ENCODE measurements at regions not wholly inside any gene's neighbourhood (a gene's known extent, or its start where the extent isn't known, plus 50 kb on each side); places are given as distances from the start of the nearest gene placed in this dataset.

DNA sequence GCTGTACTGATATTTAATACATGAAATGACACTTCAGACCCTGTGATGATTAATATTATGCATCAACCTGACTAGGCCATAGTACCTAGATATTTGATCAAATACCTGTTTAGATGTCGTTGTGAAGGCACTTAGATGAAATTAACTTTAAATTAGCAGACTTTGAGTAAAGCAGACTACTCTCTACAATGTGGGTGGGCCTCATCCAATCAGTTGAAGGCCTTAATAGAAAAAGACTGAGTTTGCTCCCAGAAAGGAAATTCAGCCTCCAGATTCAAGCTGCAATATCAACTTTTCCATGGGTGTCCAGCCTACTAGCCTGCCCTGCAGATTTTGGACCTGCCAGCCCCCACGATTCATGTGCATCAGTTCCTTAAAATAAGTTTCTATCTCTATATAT lies 68.6 kb upstream of the TMEM168 start:
- H3K9me3 ChIP-seq: no peaks in the 10 kb centered on the region
- DNase-seq: no peak
- H3K27ac ChIP-seq: no peak overlapping the region
- TF ChIP-seq, protein P1, sequence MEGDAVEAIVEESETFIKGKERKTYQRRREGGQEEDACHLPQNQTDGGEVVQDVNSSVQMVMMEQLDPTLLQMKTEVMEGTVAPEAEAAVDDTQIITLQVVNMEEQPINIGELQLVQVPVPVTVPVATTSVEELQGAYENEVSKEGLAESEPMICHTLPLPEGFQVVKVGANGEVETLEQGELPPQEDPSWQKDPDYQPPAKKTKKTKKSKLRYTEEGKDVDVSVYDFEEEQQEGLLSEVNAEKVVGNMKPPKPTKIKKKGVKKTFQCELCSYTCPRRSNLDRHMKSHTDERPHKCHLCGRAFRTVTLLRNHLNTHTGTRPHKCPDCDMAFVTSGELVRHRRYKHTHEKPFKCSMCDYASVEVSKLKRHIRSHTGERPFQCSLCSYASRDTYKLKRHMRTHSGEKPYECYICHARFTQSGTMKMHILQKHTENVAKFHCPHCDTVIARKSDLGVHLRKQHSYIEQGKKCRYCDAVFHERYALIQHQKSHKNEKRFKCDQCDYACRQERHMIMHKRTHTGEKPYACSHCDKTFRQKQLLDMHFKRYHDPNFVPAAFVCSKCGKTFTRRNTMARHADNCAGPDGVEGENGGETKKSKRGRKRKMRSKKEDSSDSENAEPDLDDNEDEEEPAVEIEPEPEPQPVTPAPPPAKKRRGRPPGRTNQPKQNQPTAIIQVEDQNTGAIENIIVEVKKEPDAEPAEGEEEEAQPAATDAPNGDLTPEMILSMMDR (IDR thresholded peaks at IDR 0.05): no peak
- TF ChIP-seq POLR2A (IDR thresholded peaks at IDR 0.05): no peak
- no peaks in the 10 kb centered on the region for H3K36me3 ChIP-seq
- H3K27me3 ChIP-seq: no peaks in the 10 kb centered on the region
- no peak overlapping the region for H3K4me3 ChIP-seq
- peaks cover 0 to 10% (median 2%) of the 10 kb centered on the region in 4 donors for H3K4me1 ChIP-seq

GRCh38 chr7:112855227-112855626 lies 65.0 kb upstream of the TMEM168 start:
- no peaks in the 10 kb centered on the region for H3K9me3 ChIP-seq
- DNase-seq: no peak
- H3K27me3 ChIP-seq: no peaks in the 10 kb centered on the region
- H3K27ac ChIP-seq: no peak overlapping the region
- no peak for TF ChIP-seq POLR2A (IDR thresholded peaks at IDR 0.05)
- TF ChIP-seq, protein P1 (IDR thresholded peaks at IDR 0.05): no peak
- H3K4me1 ChIP-seq: peaks cover 0 to 10% (median 2%) of the 10 kb centered on the region in 4 donors
- H3K36me3 ChIP-seq: no peaks in the 10 kb centered on the region
- no peak overlapping the region for H3K4me3 ChIP-seq

DNA sequence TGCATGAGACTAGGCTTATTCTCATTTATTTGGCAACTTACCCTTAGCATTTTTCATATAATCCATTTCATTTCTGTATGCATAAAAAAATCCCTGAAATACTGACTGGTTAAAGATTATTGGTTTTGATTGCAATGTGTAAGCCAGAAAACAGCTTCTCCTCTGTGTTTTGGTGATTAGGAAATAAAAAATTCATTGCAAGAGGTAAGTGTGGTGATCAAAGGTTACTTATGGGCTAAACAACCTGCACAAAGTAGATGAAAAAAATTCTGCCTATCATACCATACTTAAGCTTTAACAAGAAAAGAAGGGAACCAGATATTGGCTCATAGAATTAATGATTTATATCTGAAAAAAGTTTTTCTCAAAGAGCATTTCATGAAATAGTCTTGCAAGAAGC lies 64.0 kb upstream of the TMEM168 start:
- no peaks in the 10 kb centered on the region for H3K9me3 ChIP-seq
- no peaks in the 10 kb centered on the region for H3K27me3 ChIP-seq
- H3K36me3 ChIP-seq: no peaks in the 10 kb centered on the region
- TF ChIP-seq, protein P1 (IDR thresholded peaks at IDR 0.05): no peak
- TF ChIP-seq POLR2A (IDR thresholded peaks at IDR 0.05): no peak
- no peak for DNase-seq
- no peak overlapping the region for H3K27ac ChIP-seq
- peaks cover 0 to 10% (median 2%) of the 10 kb centered on the region in 4 donors for H3K4me1 ChIP-seq
- H3K4me3 ChIP-seq: no peak overlapping the region

DNA sequence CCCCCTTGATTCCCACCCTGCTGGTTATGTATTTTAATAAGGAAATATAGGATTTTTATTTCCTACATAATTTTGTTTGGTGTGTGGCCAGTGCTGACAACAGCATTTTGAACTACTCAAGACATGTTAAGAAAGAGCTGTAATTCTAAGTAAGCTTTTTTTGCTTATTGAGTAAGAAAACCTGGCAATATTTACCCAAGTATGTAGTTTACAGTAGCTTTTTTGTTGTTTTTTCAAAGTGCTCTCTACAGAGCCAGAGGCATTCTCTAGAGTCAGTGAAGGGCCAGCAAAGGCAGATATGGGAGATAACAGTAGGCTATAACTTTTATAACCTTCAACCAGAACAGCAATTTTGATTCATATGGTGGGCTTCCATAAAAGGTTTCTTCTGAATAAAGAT lies 63.2 kb upstream of the TMEM168 start:
- TF ChIP-seq, protein P1 (IDR thresholded peaks at IDR 0.05): no peak
- TF ChIP-seq POLR2A (IDR thresholded peaks at IDR 0.05): no peak
- H3K9me3 ChIP-seq: no peaks in the 10 kb centered on the region
- H3K4me1 ChIP-seq: peaks cover 0 to 10% (median 2%) of the 10 kb centered on the region in 4 donors
- no peak for DNase-seq
- no peaks in the 10 kb centered on the region for H3K27me3 ChIP-seq
- H3K4me3 ChIP-seq: no peak overlapping the region
- H3K27ac ChIP-seq: no peak overlapping the region
- no peaks in the 10 kb centered on the region for H3K36me3 ChIP-seq

GRCh38 chr7:112843151-112843550 lies 53.0 kb upstream of the TMEM168 start:
- no peaks in the 10 kb centered on the region for H3K4me1 ChIP-seq
- DNase-seq: no peak
- H3K36me3 ChIP-seq: no peaks in the 10 kb centered on the region
- no peak overlapping the region for H3K27ac ChIP-seq
- H3K9me3 ChIP-seq: no peaks in the 10 kb centered on the region
- no peaks in the 10 kb centered on the region for H3K27me3 ChIP-seq
- no peak overlapping the region for H3K4me3 ChIP-seq
- TF ChIP-seq, protein P1 (IDR thresholded peaks at IDR 0.05): no peak
- TF ChIP-seq POLR2A (IDR thresholded peaks at IDR 0.05): no peak
